ENCODE measurements at regions not wholly inside any gene's neighbourhood (a gene's known extent, or its start where the extent isn't known, plus 50 kb on each side); places are given as distances from the start of the nearest gene placed in this dataset.

GRCh38 chr7:130996205-130996832, 262.3 kb upstream of the KLF14 start:
- dilution Hi-C loops (cut with MboI; ENCODE audit: extremely low pct_ligation_motif_present, low sequenced_read_pairs) = no loop called here
- H2AFZ ChIP-seq (ENCODE audit: control insufficient read depth, low read length) = no peak overlapping the region
- H3K9me1 ChIP-seq (ENCODE audit: control insufficient read depth, extremely low read depth, insufficient read depth, low read length) = no peaks in the 10 kb centered on the region
- no peak for FAIRE-seq
- H3K9me3 ChIP-seq (ENCODE audit: control insufficient read depth, low read depth, low read length) = no peaks in the 10 kb centered on the region
- H3K36me3 ChIP-seq (ENCODE audit: control insufficient read depth in 2 of 2, extremely low read depth in 1 of 2, insufficient read depth in 2 of 2, low read length in 2 of 2) = no peaks in the 10 kb centered on the region
- no peaks in the 10 kb centered on the region for H4K20me1 ChIP-seq (ENCODE audit: control insufficient read depth, extremely low read depth, insufficient read depth, low read length)
- H3K4me3 ChIP-seq (ENCODE audit: control insufficient read depth in 2 of 3, extremely low read depth in 1 of 3, insufficient read depth in 2 of 3, low read depth in 1 of 3, low read length in 3 of 3) = peak overlapping the region in 1 of 3 experiments; percentile 11
- no peaks in the 10 kb centered on the region for H3K27me3 ChIP-seq (ENCODE audit: control insufficient read depth, extremely low read depth, insufficient read depth, low read length)
- H3K9ac ChIP-seq (ENCODE audit: control insufficient read depth, extremely low read depth, insufficient read depth, low read length) = peak overlapping the region; percentile 82
- H3K4me2 ChIP-seq (ENCODE audit: control insufficient read depth, extremely low read depth, insufficient read depth, low read depth, low read length) = peak overlapping the region; percentile 94
- peak overlapping the region; percentile 99 for H3K27ac ChIP-seq (ENCODE audit: control insufficient read depth, insufficient read depth, low read length)
- peaks cover 70% of the 10 kb centered on the region for H3K4me1 ChIP-seq (ENCODE audit: control insufficient read depth, extremely low read depth, insufficient read depth, low read length)
- no peaks in the 10 kb centered on the region for H3K79me2 ChIP-seq (ENCODE audit: control insufficient read depth, insufficient read depth, low read length)
- DNase-seq (ENCODE audit: low read depth, low spot score) = no peak
- TF ChIP-seq EZH2 (IDR thresholded peaks at IDR 0.05; ENCODE audit: low read length) = no peak
- TF ChIP-seq, protein P1, sequence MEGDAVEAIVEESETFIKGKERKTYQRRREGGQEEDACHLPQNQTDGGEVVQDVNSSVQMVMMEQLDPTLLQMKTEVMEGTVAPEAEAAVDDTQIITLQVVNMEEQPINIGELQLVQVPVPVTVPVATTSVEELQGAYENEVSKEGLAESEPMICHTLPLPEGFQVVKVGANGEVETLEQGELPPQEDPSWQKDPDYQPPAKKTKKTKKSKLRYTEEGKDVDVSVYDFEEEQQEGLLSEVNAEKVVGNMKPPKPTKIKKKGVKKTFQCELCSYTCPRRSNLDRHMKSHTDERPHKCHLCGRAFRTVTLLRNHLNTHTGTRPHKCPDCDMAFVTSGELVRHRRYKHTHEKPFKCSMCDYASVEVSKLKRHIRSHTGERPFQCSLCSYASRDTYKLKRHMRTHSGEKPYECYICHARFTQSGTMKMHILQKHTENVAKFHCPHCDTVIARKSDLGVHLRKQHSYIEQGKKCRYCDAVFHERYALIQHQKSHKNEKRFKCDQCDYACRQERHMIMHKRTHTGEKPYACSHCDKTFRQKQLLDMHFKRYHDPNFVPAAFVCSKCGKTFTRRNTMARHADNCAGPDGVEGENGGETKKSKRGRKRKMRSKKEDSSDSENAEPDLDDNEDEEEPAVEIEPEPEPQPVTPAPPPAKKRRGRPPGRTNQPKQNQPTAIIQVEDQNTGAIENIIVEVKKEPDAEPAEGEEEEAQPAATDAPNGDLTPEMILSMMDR (optimal IDR thresholded peaks at IDR 0.05 in 1 of 3, IDR thresholded peaks at IDR 0.05 in 1 of 3, conservative IDR thresholded peaks at IDR 0.05 in 1 of 3; ENCODE audit: extremely low read depth in 1 of 3, insufficient read depth in 2 of 3, low read length in 3 of 3) = no peak

GRCh38 chr7:130996833-130997231, 262.8 kb upstream of the KLF14 start:
- peak overlapping the region; percentile 94 for H3K4me2 ChIP-seq (ENCODE audit: control insufficient read depth, extremely low read depth, insufficient read depth, low read depth, low read length)
- peak overlapping the region; percentile 99 for H3K27ac ChIP-seq (ENCODE audit: control insufficient read depth, insufficient read depth, low read length)
- H3K79me2 ChIP-seq (ENCODE audit: control insufficient read depth, insufficient read depth, low read length) = no peaks in the 10 kb centered on the region
- no peak overlapping the region for H2AFZ ChIP-seq (ENCODE audit: control insufficient read depth, low read length)
- H3K4me3 ChIP-seq (ENCODE audit: control insufficient read depth in 2 of 3, extremely low read depth in 1 of 3, insufficient read depth in 2 of 3, low read depth in 1 of 3, low read length in 3 of 3) = no peak overlapping the region
- DNase-seq (ENCODE audit: low read depth, low spot score) = no peak
- H3K9ac ChIP-seq (ENCODE audit: control insufficient read depth, extremely low read depth, insufficient read depth, low read length) = peak overlapping the region; percentile 82
- peaks cover 70% of the 10 kb centered on the region for H3K4me1 ChIP-seq (ENCODE audit: control insufficient read depth, extremely low read depth, insufficient read depth, low read length)
- H3K9me3 ChIP-seq (ENCODE audit: control insufficient read depth, low read depth, low read length) = no peaks in the 10 kb centered on the region
- H4K20me1 ChIP-seq (ENCODE audit: control insufficient read depth, extremely low read depth, insufficient read depth, low read length) = no peaks in the 10 kb centered on the region
- no peaks in the 10 kb centered on the region for H3K36me3 ChIP-seq (ENCODE audit: control insufficient read depth in 2 of 2, extremely low read depth in 1 of 2, insufficient read depth in 2 of 2, low read length in 2 of 2)
- no peak for TF ChIP-seq EZH2 (IDR thresholded peaks at IDR 0.05; ENCODE audit: low read length)
- TF ChIP-seq, protein P1 (optimal IDR thresholded peaks at IDR 0.05 in 1 of 3, IDR thresholded peaks at IDR 0.05 in 1 of 3, conservative IDR thresholded peaks at IDR 0.05 in 1 of 3; ENCODE audit: extremely low read depth in 1 of 3, insufficient read depth in 2 of 3, low read length in 3 of 3) = no peak
- no peaks in the 10 kb centered on the region for H3K9me1 ChIP-seq (ENCODE audit: control insufficient read depth, extremely low read depth, insufficient read depth, low read length)
- dilution Hi-C loops (cut with MboI; ENCODE audit: extremely low pct_ligation_motif_present, low sequenced_read_pairs) = no loop called here
- H3K27me3 ChIP-seq (ENCODE audit: control insufficient read depth, extremely low read depth, insufficient read depth, low read length) = no peaks in the 10 kb centered on the region
- peak; percentile 88 for FAIRE-seq

Data from keratinocyte (primary cell).